ENCODE measurements at regions not wholly inside any gene's neighbourhood (a gene's known extent, or its start where the extent isn't known, plus 50 kb on each side); places are given as distances from the start of the nearest gene placed in this dataset.

- H3K27ac ChIP-seq: no peak overlapping the region
- TF ChIP-seq CTCF (IDR thresholded peaks at IDR 0.05): no peak
- H3K9me3 ChIP-seq: no peaks in the 10 kb centered on the region
- no peak overlapping the region for H3K4me3 ChIP-seq (ENCODE audit: low read depth in 1 of 2, low read length in 1 of 2)
- H3K36me3 ChIP-seq: no peaks in the 10 kb centered on the region
- H3K27me3 ChIP-seq: peaks cover 71% of the 10 kb centered on the region
- no peaks in the 10 kb centered on the region for H3K4me1 ChIP-seq (ENCODE audit: control insufficient read depth in 1 of 2, insufficient read depth in 1 of 2, low read depth in 1 of 2, low read length in 1 of 2)
These were observed 73.0 kb upstream of the PHF21B start for GRCh38 chr22:45082795-45083194.

GRCh38 chr22:45083659-45084305 is 74.0 kb upstream of the PHF21B start:
- Histone ChIP-seq H3K36me3 (no peaks in the 10 kb centered on the region), H3K27me3 (peaks cover 64% of the 10 kb centered on the region), H3K27ac (no peak overlapping the region), H3K9me3 (no peaks in the 10 kb centered on the region), H3K4me3 (ENCODE audit: low read depth in 1 of 2, low read length in 1 of 2) (no peak overlapping the region), H3K4me1 (ENCODE audit: control insufficient read depth in 1 of 2, insufficient read depth in 1 of 2, low read depth in 1 of 2, low read length in 1 of 2) (no peaks in the 10 kb centered on the region)
- no peak for TF ChIP-seq CTCF (IDR thresholded peaks at IDR 0.05)

- no peaks in the 10 kb centered on the region for H3K36me3 ChIP-seq
- H3K9me3 ChIP-seq: no peaks in the 10 kb centered on the region
- TF ChIP-seq CTCF (IDR thresholded peaks at IDR 0.05): no peak
- no peak overlapping the region for H3K4me3 ChIP-seq (ENCODE audit: low read depth in 1 of 2, low read length in 1 of 2)
- H3K27me3 ChIP-seq: peaks cover 63% of the 10 kb centered on the region
- no peak overlapping the region for H3K27ac ChIP-seq
- H3K4me1 ChIP-seq (ENCODE audit: control insufficient read depth in 1 of 2, insufficient read depth in 1 of 2, low read depth in 1 of 2, low read length in 1 of 2): no peaks in the 10 kb centered on the region
These were observed 74.7 kb upstream of the PHF21B start for GRCh38 chr22:45084400-45084920.

GRCh38 chr22:45087802-45088201 is 75.9 kb upstream of the NUP50 start:
- H3K36me3 ChIP-seq: no peaks in the 10 kb centered on the region
- no peaks in the 10 kb centered on the region for H3K4me1 ChIP-seq (ENCODE audit: control insufficient read depth in 1 of 2, insufficient read depth in 1 of 2, low read depth in 1 of 2, low read length in 1 of 2)
- peaks cover 80% of the 10 kb centered on the region for H3K27me3 ChIP-seq
- H3K9me3 ChIP-seq: no peaks in the 10 kb centered on the region
- no peak overlapping the region for H3K4me3 ChIP-seq (ENCODE audit: low read depth in 1 of 2, low read length in 1 of 2)
- H3K27ac ChIP-seq: no peak overlapping the region
- no peak for TF ChIP-seq CTCF (IDR thresholded peaks at IDR 0.05)

- H3K4me1 ChIP-seq (ENCODE audit: control insufficient read depth in 1 of 2, insufficient read depth in 1 of 2, low read depth in 1 of 2, low read length in 1 of 2): no peaks in the 10 kb centered on the region
- no peaks in the 10 kb centered on the region for H3K9me3 ChIP-seq
- H3K36me3 ChIP-seq: no peaks in the 10 kb centered on the region
- peaks cover 79% of the 10 kb centered on the region for H3K27me3 ChIP-seq
- H3K4me3 ChIP-seq (ENCODE audit: low read depth in 1 of 2, low read length in 1 of 2): no peak overlapping the region
- TF ChIP-seq CTCF (IDR thresholded peaks at IDR 0.05): no peak
- no peak overlapping the region for H3K27ac ChIP-seq
These were observed 75.1 kb upstream of the NUP50 start for GRCh38 chr22:45088576-45088975.

All from neutrophil (primary cell).